K562 (cell line): ENCODE measurements at regions not wholly inside any gene's neighbourhood (a gene's known extent, or its start where the extent isn't known, plus 50 kb on each side); places are given as distances from the start of the nearest gene placed in this dataset.
A peak's percentile ranks its signal among the peaks of the same experiment; 100 is the strongest.

Experiments
- ATAC-seq: fragments of 200-7000 bp; cut with Tn5 transposase; 3 replicates; pipeline ENCODE4 v1.9.1; 2020; ENCODE audit warnings: moderate library complexity
- BruUV-seq: library from RNA; stranded (reverse); fragments of 400-500 nt; replicated peaks from 2 replicates; lab custom pipeline; 2021; lab: Mats Ljungman, UMichigan
- CTCF ChIA-PET: fragments of 300-600 bp; formaldehyde crosslinking; extraction: SDS; loops from one replicate; lab custom pipeline; 2021; ENCODE audit warnings: low intra/inter-chr PET ratio; lab: Yijun Ruan, JAX
- POLR2A ChIA-PET: fragments of 300-600, 350-650 bp; sonication (Branson Sonifier 250); formaldehyde crosslinking; extraction: SDS; loops from one replicate; lab custom pipeline; 2021; ENCODE audit warnings: antibody characterized with exemption, inconsistent platforms; lab: Yijun Ruan, JAX
- DNase-seq, 4 experiments: peaks; one replicate each; pipeline versions ENCODE4 v3.0.0 to v3.0.0-alpha.2; 2011 to 2018; ENCODE audit warnings: low spot score in 3 of 4, mixed read lengths in 3 of 4; ENCODE audit errors: extremely low read depth in 1 of 4
- FAIRE-seq: peaks from 2 replicates; lab custom pipeline; 2011; peaks lifted over from hg19 to GRCh38; lab: Jason Lieb, UNC
- H2AFZ ChIP-seq: 2 replicates; pipeline ENCODE4 v1.6.0; 2011; ENCODE audit warnings: low read depth, low read length, control low read depth, inconsistent platforms
- H3K27ac ChIP-seq: fragments of 200-600 bp; 3 replicates; pipeline ENCODE4 v1.8.0; 2011; ENCODE audit warnings: low read depth, mild to moderate bottlenecking, control low read depth, inconsistent platforms, low read length, moderate library complexity, mixed read lengths; ENCODE audit errors: extremely low read depth
- H3K27me3 ChIP-seq, 2 experiments: fragments of 300-600 bp in 1 of 2; 2 replicates in 1 of 2; 3 replicates in 1 of 2; pipeline versions ENCODE4 v1.6.0 to v1.8.0; 2011; ENCODE audit warnings: inconsistent platforms in 2 of 2, low read length in 2 of 2, mild to moderate bottlenecking in 1 of 2, mixed read lengths in 1 of 2, moderate library complexity in 1 of 2; ENCODE audit not compliant: control insufficient read depth in 2 of 2, insufficient read depth in 2 of 2
- H3K36me3 ChIP-seq: fragments of 300-600 bp; 3 replicates; pipeline ENCODE4 v1.8.0; 2011; ENCODE audit warnings: mild to moderate bottlenecking, low read length, inconsistent platforms; ENCODE audit not compliant: control insufficient read depth, insufficient read depth
- H3K4me1 ChIP-seq, 2 experiments: fragments of 200-600 bp in 1 of 2; replicated peaks in 1 of 2; 2 replicates in 1 of 2; 3 replicates in 1 of 2; pipeline versions ENCODE4 v1.5.1 to v1.8.0; 2011; ENCODE audit warnings: inconsistent platforms in 2 of 2, low read length in 2 of 2, mild to moderate bottlenecking in 1 of 2, mixed read lengths in 1 of 2, moderate library complexity in 1 of 2; ENCODE audit not compliant: control insufficient read depth in 2 of 2, insufficient read depth in 2 of 2
- H3K4me2 ChIP-seq: 2 replicates; pipeline ENCODE4 v1.6.1; 2011; ENCODE audit warnings: low read length, control low read depth, inconsistent platforms, mixed read lengths; ENCODE audit not compliant: insufficient read depth
- H3K4me3 ChIP-seq: fragments of 200-600 bp; sonication (generic), shearing (Covaris generic); 2 replicates; pipeline ENCODE4 v1.5.1; 2016; ENCODE audit warnings: control low read depth, inconsistent platforms
- H3K79me2 ChIP-seq: fragments of 200-600 bp; 3 replicates; pipeline ENCODE4 v1.8.0; 2011; ENCODE audit warnings: low read length, inconsistent platforms; ENCODE audit not compliant: control insufficient read depth, insufficient read depth
- H3K9ac ChIP-seq, 2 experiments: 2 replicates each; pipeline versions ENCODE4 v1.6.0 to v1.6.1; 2011; ENCODE audit warnings: low read depth in 2 of 2, low read length in 2 of 2, control low read depth in 1 of 2, inconsistent platforms in 1 of 2, mild to moderate bottlenecking in 1 of 2, mixed read lengths in 1 of 2; ENCODE audit not compliant: insufficient read depth in 1 of 2
- H3K9me1 ChIP-seq: one replicate; pipeline ENCODE4 v1.6.0; 2011; ENCODE audit warnings: inconsistent platforms, mild to moderate bottlenecking, low read length, moderate library complexity; ENCODE audit not compliant: control insufficient read depth, insufficient read depth
- H3K9me3 ChIP-seq: replicated peaks from 2 replicates; pipeline ENCODE4 v1.5.1; 2011; ENCODE audit warnings: low read depth, low read length, inconsistent platforms; ENCODE audit not compliant: control insufficient read depth, insufficient read depth
- H4K20me1 ChIP-seq: replicated peaks from 2 replicates; pipeline ENCODE4 v1.6.1; 2011; ENCODE audit warnings: low read length, inconsistent platforms, mixed read lengths; ENCODE audit not compliant: control insufficient read depth, insufficient read depth
- ATF3 ChIP-seq, 2 experiments: fragments of 450-650 bp in 1 of 2; sonication (generic) in 1 of 2; formaldehyde crosslinking in 1 of 2; IDR thresholded peaks in 1 of 2; conservative IDR thresholded peaks in 1 of 2; 2 replicates each; pipeline versions ENCODE4 v1.6.1 to v1.8.1; 2016 to 2023; ENCODE audit warnings: mild to moderate bottlenecking in 2 of 2, moderate library complexity in 2 of 2, inconsistent platforms in 1 of 2, missing genetic modification reagents in 1 of 2
- ATF4 ChIP-seq: fragments of 450-650 bp; formaldehyde crosslinking; IDR thresholded peaks from 2 replicates; pipeline ENCODE4 v1.4.0; 2022; ENCODE audit warnings: mild to moderate bottlenecking, moderate library complexity
- C11orf30 ChIP-seq: fragments of 450-650 bp; IDR thresholded peaks from 2 replicates; pipeline ENCODE4 v1.6.1; 2016; ENCODE audit warnings: low read depth, mild to moderate bottlenecking
- CEBPG ChIP-seq, 3 experiments: fragments of 200-800 bp in 1 of 3; sonication (Bioruptor generic) in 1 of 3; sonication (generic) in 1 of 3; formaldehyde crosslinking in 1 of 3; IDR thresholded peaks in 2 of 3; conservative IDR thresholded peaks in 1 of 3; 2 replicates each; pipeline versions ENCODE4 v1.6.1 to v1.8.0; 2016 to 2022; ENCODE audit warnings: missing compliant biosample characterization in 2 of 3, missing genetic modification characterization in 2 of 3, mild to moderate bottlenecking in 1 of 3, missing genetic modification reagents in 1 of 3
- CREBBP ChIP-seq: IDR thresholded peaks from one replicate; pipeline ENCODE4 v1.6.1; 2012; ENCODE audit warnings: low read depth, mild to moderate bottlenecking, control low read depth, inconsistent platforms, low read length
- CREM ChIP-seq: IDR thresholded peaks from 2 replicates; pipeline ENCODE4 v1.6.1; 2014; ENCODE audit warnings: antibody characterized with exemption, low read depth
- FOXP1 ChIP-seq: sonication (generic); formaldehyde crosslinking; IDR thresholded peaks from 2 replicates; pipeline ENCODE4 v1.8.0; 2022; ENCODE audit warnings: mild to moderate bottlenecking, missing genetic modification reagents
- HMG20A ChIP-seq: fragments of 450-650 bp; formaldehyde crosslinking; conservative IDR thresholded peaks from 2 replicates; pipeline ENCODE4 v1.4.0; 2020; ENCODE audit warnings: mild to moderate bottlenecking, mixed read lengths
- ILF3 ChIP-seq: fragments of 450-650 bp; IDR thresholded peaks from 2 replicates; pipeline ENCODE4 v1.6.1; 2018; ENCODE audit warnings: antibody characterized with exemption, mild to moderate bottlenecking, moderate library complexity, borderline replicate concordance
- MAFF ChIP-seq: IDR thresholded peaks from 2 replicates; pipeline ENCODE4 v1.6.1; 2012; ENCODE audit warnings: low read length, improper control_type of control experiment
- MAFG ChIP-seq: fragments of 450-650 bp; conservative IDR thresholded peaks from 2 replicates; pipeline ENCODE4 v1.6.1; 2016; ENCODE audit warnings: missing genetic modification characterization, missing compliant biosample characterization
- MAFK ChIP-seq: IDR thresholded peaks from 2 replicates; pipeline ENCODE4 v1.6.1; 2011; ENCODE audit warnings: low read length, improper control_type of control experiment
- MBD2 ChIP-seq: sonication (generic); IDR thresholded peaks from 2 replicates; pipeline ENCODE4 v1.6.1; 2016; ENCODE audit warnings: low read depth, borderline replicate concordance
- NFRKB ChIP-seq: fragments of 450-650 bp; IDR thresholded peaks from 2 replicates; pipeline ENCODE4 v1.6.1; 2016; ENCODE audit warnings: low read depth
- STAT5B ChIP-seq: fragments of 250-450 bp; sonication (Bioruptor Pico); IDR thresholded peaks from 2 replicates; pipeline ENCODE4 v1.8.0; 2021; ENCODE audit warnings: mild to moderate bottlenecking, inconsistent platforms
- SUPT5H ChIP-seq: fragments of 450-650 bp; IDR thresholded peaks from 2 replicates; pipeline ENCODE4 v1.6.1; 2016
- TRIM24 ChIP-seq, 2 experiments: fragments of 450-650 bp; IDR thresholded peaks; 2 replicates each; pipeline ENCODE4 v1.6.1; 2016
- ZNF316 ChIP-seq: fragments of 450-650 bp; IDR thresholded peaks from 2 replicates; pipeline ENCODE4 v1.6.1; 2016
- WGBS: fragments of 100-300 bp; shearing (Covaris generic); methylation state at CpG from one replicate; pipeline ENCODE4 v1.1.6; 2016; ENCODE audit warnings: low coverage, mixed read lengths; ENCODE audit not compliant: insufficient coverage; ENCODE audit errors: missing lambda C conversion rate; 5-methylcytosine and 5-hydroxymethylcytosine counted together
- in situ Hi-C: fragments of 300-500 bp; cut with MboI; formaldehyde crosslinking; loops from 4 replicates; pipeline ENCODE4 v1.15.0; 2018; ENCODE audit warnings: inconsistent platforms, mixed read lengths
- intact Hi-C: fragments of 100-400 bp; cut with micrococcal nuclease; formaldehyde crosslinking; loops from 2 replicates; pipeline ENCODE4 v1.14.2; 2022

GRCh38 chr18:73147590-73147989 lies 279.8 kb upstream of the NETO1 start:
- POLR2A ChIA-PET: no interaction called here

GRCh38 chr18:73144030-73144429 lies 276.2 kb upstream of the NETO1 start:
- ChIA-PET POLR2A (interaction anchor here (0.7 kb wide), 1 partner anchor 743 kb away, joined by 3 read pairs; no protein-coding TSS in a partner anchor), CTCF (no interaction called here)
- H3K27me3 ChIP-seq: no peaks in the 10 kb centered on the region
- FAIRE-seq (no peak), DNase-seq (no peak), ATAC-seq (no peak)
- H3K9me3 ChIP-seq: no peaks in the 10 kb centered on the region
- no peak overlapping the region for H2AFZ ChIP-seq
- no peak overlapping the region for H3K9ac ChIP-seq
- no TSS peak for BruUV-seq
- no peaks in the 10 kb centered on the region for H3K79me2 ChIP-seq
- H3K4me1 ChIP-seq: no peaks in the 10 kb centered on the region
- H3K4me2 ChIP-seq: no peak overlapping the region
- no peak overlapping the region for H3K27ac ChIP-seq
- intact Hi-C loops (no loop called here), in situ Hi-C loops (no loop called here)
- TF ChIP-seq CREBBP (no peak), ATF4 (no peak), SUPT5H (no peak), NFRKB (no peak), CREM (no peak), FOXP1 (CRISPR knock-in tag) (no peak), TRIM24 (IDR thresholded peaks at IDR 0.05) (peak in 1 of 2 experiments; percentile 41; a peak in 1 of 4 replicates), STAT5B (CRISPR knock-in tag) (no peak), ATF3 (IDR thresholded peaks at IDR 0.05) (peak; percentile 71), ATF3 (CRISPR knock-in tag; conservative IDR thresholded peaks at IDR 0.05) (no peak), CEBPG (CRISPR knock-in tag; IDR thresholded peaks at IDR 0.05) (no peak), CEBPG (tag; conservative IDR thresholded peaks at IDR 0.05 in 1 of 2, IDR thresholded peaks at IDR 0.05 in 1 of 2) (peak; percentile 49 to 55; a peak in 3 of 4 replicates), MBD2 (no peak)
- 9% methylated on average over 1 of the region's 1 CpG for WGBS
- no peaks in the 10 kb centered on the region for H3K9me1 ChIP-seq
- H3K36me3 ChIP-seq: no peaks in the 10 kb centered on the region
- no peak overlapping the region for H3K4me3 ChIP-seq
- H4K20me1 ChIP-seq: no peaks in the 10 kb centered on the region

More at GRCh38 chr18:73147590-73147989, 279.8 kb upstream of the NETO1 start:
- no peak for DNase-seq
- intact Hi-C loops: no loop called here
- TF ChIP-seq MAFG (peak; percentile 41; the same call in 1 of the 2 replicates), ZNF316 (peak; percentile 68), MAFK (peak; percentile 80), MAFF (peak; percentile 71), ILF3 (no peak), C11orf30 (peak; percentile 50; the same call in 1 of the 2 replicates), HMG20A (CRISPR knock-in tag) (no peak)
- TF ChIP-seq, all 486 proteins: peak for 5
- Histone ChIP-seq H3K27me3 (no peaks in the 10 kb centered on the region), H3K79me2 (no peaks in the 10 kb centered on the region), H3K4me1 (no peaks in the 10 kb centered on the region), H3K4me2 (no peak overlapping the region), H4K20me1 (no peaks in the 10 kb centered on the region), H3K27ac (no peak overlapping the region), H3K9me1 (no peaks in the 10 kb centered on the region), H2AFZ (no peak overlapping the region), H3K4me3 (no peak overlapping the region), H3K36me3 (no peaks in the 10 kb centered on the region), H3K9me3 (no peaks in the 10 kb centered on the region), H3K9ac (no peak overlapping the region)
- ATAC-seq (no peak), FAIRE-seq (no peak)
- in situ Hi-C loops: no loop called here
- WGBS: 57% methylated on average over 3 of the region's 3 CpGs
- CTCF ChIA-PET: no interaction called here
- no TSS peak for BruUV-seq
